CD8-positive, alpha-beta memory T cell (primary cell): ENCODE measurements at regions not wholly inside any gene's neighbourhood (a gene's known extent, or its start where the extent isn't known, plus 50 kb on each side); places are given as distances from the start of the nearest gene placed in this dataset.
A peak's percentile ranks its signal among the peaks of the same experiment; 100 is the strongest.

ENCODE experiments used
- CTCF ChIA-PET: fragments of 350-600 bp; sonication (Branson Sonifier 250); formaldehyde crosslinking; loops from one replicate; lab custom pipeline; 2021; ENCODE audit warnings: antibody characterized with exemption; lab: Charles Lee
- POLR2A ChIA-PET: fragments of 350-600 bp; sonication (Branson Sonifier 250); formaldehyde crosslinking; loops from one replicate; lab custom pipeline; 2021; ENCODE audit warnings: antibody characterized with exemption; lab: Charles Lee
- DNase-seq, 5 donors: peaks; one replicate each; pipeline versions ENCODE4 v3.0.0 to v3.0.0-alpha.2; 2020 to 2022; ENCODE audit warnings: mixed read lengths in 1 of 5
- H3K27ac ChIP-seq: one replicate; pipeline ENCODE4 v1.7.0; 2013; ENCODE audit warnings: low read depth, mild to moderate bottlenecking, low read length, moderate library complexity
- H3K27me3 ChIP-seq: 2 replicates; pipeline ENCODE4 v1.7.0; 2013; ENCODE audit warnings: low read length, mild to moderate bottlenecking; ENCODE audit not compliant: insufficient read depth, poor library complexity, severe bottlenecking
- H3K36me3 ChIP-seq: 2 replicates; pipeline ENCODE4 v1.7.0; 2013; ENCODE audit warnings: mild to moderate bottlenecking, low read length, moderate library complexity; ENCODE audit not compliant: insufficient read depth
- H3K4me1 ChIP-seq: 2 replicates; pipeline ENCODE4 v1.7.0; 2013; ENCODE audit warnings: mild to moderate bottlenecking, low read length, moderate library complexity; ENCODE audit not compliant: insufficient read depth
- H3K4me3 ChIP-seq: 2 replicates; pipeline ENCODE4 v1.7.0; 2013; ENCODE audit warnings: mild to moderate bottlenecking, low read length
- H3K9me3 ChIP-seq: 2 replicates; pipeline ENCODE4 v1.7.0; 2013; ENCODE audit warnings: mild to moderate bottlenecking, low read length
- H3K27ac Mint-ChIP-seq, 8 donors: one replicate each; pipeline ENCODE4 v1.8.0; 2020 to 2021; ENCODE audit warnings: mixed read lengths in 8 of 8, mild to moderate bottlenecking in 6 of 8, inconsistent platforms in 3 of 8, moderate library complexity in 3 of 8
- H3K27me3 Mint-ChIP-seq, 2 donors: one replicate each; pipeline ENCODE4 v1.8.0; 2020 to 2021; ENCODE audit warnings: mixed read lengths in 2 of 2, mild to moderate bottlenecking in 1 of 2, moderate library complexity in 1 of 2
- H3K36me3 Mint-ChIP-seq, 3 donors: one replicate each; pipeline ENCODE4 v1.8.0; 2020 to 2021; ENCODE audit warnings: mixed read lengths in 3 of 3, inconsistent platforms in 1 of 3, mild to moderate bottlenecking in 1 of 3
- H3K4me1 Mint-ChIP-seq, 3 donors: one replicate each; pipeline ENCODE4 v1.8.0; 2020 to 2021; ENCODE audit warnings: mixed read lengths in 3 of 3, inconsistent platforms in 1 of 3, mild to moderate bottlenecking in 1 of 3
- H3K4me3 Mint-ChIP-seq, 7 donors: one replicate each; pipeline ENCODE4 v1.8.0; 2020 to 2021; ENCODE audit warnings: mixed read lengths in 7 of 7, mild to moderate bottlenecking in 6 of 7, moderate library complexity in 4 of 7, inconsistent platforms in 2 of 7
- H3K9me3 Mint-ChIP-seq, 5 donors: one replicate each; pipeline ENCODE4 v1.8.0; 2020 to 2022; ENCODE audit warnings: mixed read lengths in 5 of 5, mild to moderate bottlenecking in 3 of 5, moderate library complexity in 2 of 5, inconsistent platforms in 1 of 5

DNA sequence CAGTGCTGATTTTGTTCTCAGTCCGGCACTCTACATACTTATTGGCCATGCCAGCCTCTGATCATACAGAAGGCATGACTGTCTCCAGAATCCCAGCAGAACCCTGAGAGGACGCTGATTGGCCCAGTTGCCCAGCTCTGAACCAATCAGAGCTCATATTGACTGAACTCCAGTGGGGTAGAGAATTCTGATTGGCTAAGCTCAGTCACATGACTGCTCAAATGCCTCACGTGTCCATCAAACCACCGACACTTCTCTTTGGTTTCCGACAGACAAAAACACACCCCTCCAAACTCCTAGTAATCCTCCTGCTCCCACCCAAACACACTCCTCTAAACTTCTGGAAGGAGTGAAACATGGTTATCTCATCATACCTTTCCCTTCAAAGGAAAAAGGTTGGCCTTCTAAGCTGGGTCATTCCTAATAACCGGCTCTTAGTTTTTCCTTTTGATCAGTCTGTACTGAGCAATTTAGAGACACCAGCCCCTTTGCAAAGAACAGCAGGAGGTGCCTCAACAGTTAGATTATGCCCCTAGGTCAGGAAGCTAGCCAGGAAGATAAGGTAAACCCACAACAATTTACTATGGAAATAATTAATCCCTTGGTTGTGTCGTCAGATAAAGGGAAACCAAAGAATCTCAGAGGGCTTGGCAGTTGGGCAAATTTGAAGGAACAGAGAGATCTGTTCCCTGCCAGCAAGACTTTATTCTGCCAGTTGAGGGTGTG, 187.8 kb downstream of the TLE3 start:
- Histone ChIP-seq H3K27ac (no peak overlapping the region), H3K4me1 (no peaks in the 10 kb centered on the region), H3K9me3 (no peaks in the 10 kb centered on the region), H3K27me3 (no peaks in the 10 kb centered on the region), H3K4me3 (no peak overlapping the region), H3K36me3 (no peaks in the 10 kb centered on the region)
- Mint-ChIP-seq H3K4me1 (no peaks in the 10 kb centered on the region), H3K27me3 (no peaks in the 10 kb centered on the region), H3K36me3 (no peaks in the 10 kb centered on the region), H3K4me3 (no peak overlapping the region), H3K9me3 (no peaks in the 10 kb centered on the region), H3K27ac (no peak overlapping the region)
- POLR2A ChIA-PET: no interaction called here
- CTCF ChIA-PET: no interaction called here
- no peak for DNase-seq

DNA sequence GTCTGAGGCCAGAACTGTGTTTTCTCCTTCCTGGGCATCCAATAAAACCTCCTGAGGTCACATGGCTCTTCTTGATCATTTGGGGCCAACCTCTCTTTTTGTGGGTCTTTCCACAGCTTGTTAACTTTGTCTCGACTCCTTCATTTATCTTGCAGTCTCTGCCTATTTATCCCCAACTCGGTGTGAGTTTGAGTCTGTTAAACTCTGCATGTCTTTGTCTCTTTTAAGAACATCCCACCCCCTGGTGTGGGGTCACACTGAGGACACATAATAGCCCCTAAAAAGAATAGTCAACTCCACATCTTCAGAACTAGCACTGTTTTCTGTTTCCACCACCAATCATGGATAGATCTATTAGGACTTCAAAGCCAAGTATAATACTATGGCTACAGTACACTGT, 187.2 kb downstream of the TLE3 start:
- Mint-ChIP-seq H3K27me3 (no peaks in the 10 kb centered on the region), H3K27ac (no peak overlapping the region), H3K4me1 (no peaks in the 10 kb centered on the region), H3K9me3 (no peaks in the 10 kb centered on the region), H3K4me3 (no peak overlapping the region), H3K36me3 (no peaks in the 10 kb centered on the region)
- Histone ChIP-seq H3K36me3 (no peaks in the 10 kb centered on the region), H3K4me3 (no peak overlapping the region), H3K4me1 (no peaks in the 10 kb centered on the region), H3K9me3 (no peaks in the 10 kb centered on the region), H3K27ac (no peak overlapping the region), H3K27me3 (no peaks in the 10 kb centered on the region)
- POLR2A ChIA-PET: no interaction called here
- no peak for DNase-seq
- CTCF ChIA-PET: no interaction called here

DNA sequence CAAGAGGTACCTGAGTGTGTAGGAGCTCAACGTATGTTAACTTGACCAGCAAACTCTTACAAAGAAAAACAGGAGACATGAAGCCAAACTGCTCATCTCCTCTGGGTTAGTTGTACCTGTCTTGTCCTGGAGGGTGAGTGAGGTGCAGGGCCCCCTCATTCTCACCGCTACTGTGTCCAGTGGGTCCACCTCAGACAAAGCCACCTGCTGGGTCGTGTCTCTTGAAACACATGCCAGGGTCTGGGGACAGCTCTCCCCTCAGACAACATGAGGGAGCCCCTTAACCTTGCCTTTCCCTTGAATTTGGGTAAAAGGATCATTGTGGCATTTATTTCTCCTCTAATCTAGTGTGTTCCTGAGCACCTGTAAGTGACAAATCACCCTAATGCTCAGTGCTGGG, 185.6 kb downstream of the TLE3 start:
- Mint-ChIP-seq H3K27me3 (no peaks in the 10 kb centered on the region), H3K36me3 (no peaks in the 10 kb centered on the region), H3K4me1 (no peaks in the 10 kb centered on the region), H3K9me3 (no peaks in the 10 kb centered on the region), H3K4me3 (no peak overlapping the region), H3K27ac (no peak overlapping the region)
- no peak overlapping the region for H3K27ac ChIP-seq
- ChIA-PET CTCF (interaction anchor here (0.8 kb wide), 1 partner anchor 10 kb away, joined by 3 read pairs; no protein-coding TSS in a partner anchor), POLR2A (no interaction called here)
- no peak overlapping the region for H3K4me3 ChIP-seq
- no peaks in the 10 kb centered on the region for H3K27me3 ChIP-seq
- no peaks in the 10 kb centered on the region for H3K4me1 ChIP-seq
- H3K9me3 ChIP-seq: no peaks in the 10 kb centered on the region
- H3K36me3 ChIP-seq: no peaks in the 10 kb centered on the region
- DNase-seq: no peak

DNA sequence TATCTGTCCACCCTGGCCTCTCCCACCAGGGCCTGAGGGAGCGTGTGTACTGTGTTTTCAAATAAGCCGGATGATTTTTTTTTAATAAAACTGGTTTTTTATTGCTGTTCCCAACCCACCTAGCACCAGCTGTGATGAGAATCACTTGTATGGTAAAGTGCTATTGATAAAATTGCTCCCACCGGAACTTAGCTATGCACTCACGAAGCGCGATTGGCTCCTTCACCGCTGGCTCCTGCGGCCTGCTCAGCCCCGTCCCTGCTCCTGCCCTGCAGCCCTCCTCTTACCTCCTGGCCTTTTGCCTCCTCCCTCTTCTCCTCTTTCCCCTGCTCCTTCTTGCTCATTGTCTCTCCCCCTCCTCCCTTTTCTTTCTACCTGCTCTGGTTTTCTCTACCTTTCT, 183.7 kb downstream of the TLE3 start:
- Mint-ChIP-seq H3K27ac (no peak overlapping the region), H3K4me3 (no peak overlapping the region), H3K36me3 (no peaks in the 10 kb centered on the region), H3K9me3 (no peaks in the 10 kb centered on the region), H3K4me1 (no peaks in the 10 kb centered on the region), H3K27me3 (peaks cover 0 to 1% of the 10 kb centered on the region in 2 donors)
- Histone ChIP-seq H3K36me3 (no peaks in the 10 kb centered on the region), H3K4me3 (no peak overlapping the region), H3K27me3 (no peaks in the 10 kb centered on the region), H3K27ac (no peak overlapping the region), H3K4me1 (no peaks in the 10 kb centered on the region), H3K9me3 (no peaks in the 10 kb centered on the region)
- POLR2A ChIA-PET: no interaction called here
- DNase-seq: no peak
- CTCF ChIA-PET: no interaction called here

DNA sequence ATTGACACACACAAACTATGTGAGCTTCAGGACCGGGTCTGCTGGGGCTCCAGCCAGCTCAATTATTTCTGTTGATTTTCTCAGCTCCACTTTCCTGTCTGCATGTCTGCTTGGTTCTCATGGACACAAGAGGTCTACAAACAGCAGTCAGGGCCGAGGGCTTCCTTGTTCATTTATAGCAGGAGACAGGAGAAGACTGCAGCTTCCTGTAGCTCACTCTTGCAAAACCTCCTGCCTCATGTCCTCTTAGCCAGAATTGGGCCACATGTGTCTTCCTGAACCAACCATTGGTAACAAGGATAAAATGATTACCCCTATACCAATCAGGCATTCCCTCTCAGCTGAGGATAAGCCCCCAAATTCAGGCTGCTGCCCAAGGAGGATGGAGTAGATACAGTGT, 182.8 kb downstream of the TLE3 start:
- POLR2A ChIA-PET: no interaction called here
- no peak overlapping the region for H3K27ac ChIP-seq
- H3K4me3 ChIP-seq: no peak overlapping the region
- DNase-seq: no peak
- peaks cover 0 to 1% of the 10 kb centered on the region in 2 donors for H3K27me3 Mint-ChIP-seq
- no peaks in the 10 kb centered on the region for H3K4me1 Mint-ChIP-seq
- no peak overlapping the region for H3K4me3 Mint-ChIP-seq
- H3K9me3 ChIP-seq: no peaks in the 10 kb centered on the region
- no peaks in the 10 kb centered on the region for H3K9me3 Mint-ChIP-seq
- H3K27me3 ChIP-seq: no peaks in the 10 kb centered on the region
- H3K36me3 Mint-ChIP-seq: no peaks in the 10 kb centered on the region
- H3K4me1 ChIP-seq: no peaks in the 10 kb centered on the region
- no peaks in the 10 kb centered on the region for H3K36me3 ChIP-seq
- CTCF ChIA-PET: no interaction called here
- H3K27ac Mint-ChIP-seq: no peak overlapping the region

DNA sequence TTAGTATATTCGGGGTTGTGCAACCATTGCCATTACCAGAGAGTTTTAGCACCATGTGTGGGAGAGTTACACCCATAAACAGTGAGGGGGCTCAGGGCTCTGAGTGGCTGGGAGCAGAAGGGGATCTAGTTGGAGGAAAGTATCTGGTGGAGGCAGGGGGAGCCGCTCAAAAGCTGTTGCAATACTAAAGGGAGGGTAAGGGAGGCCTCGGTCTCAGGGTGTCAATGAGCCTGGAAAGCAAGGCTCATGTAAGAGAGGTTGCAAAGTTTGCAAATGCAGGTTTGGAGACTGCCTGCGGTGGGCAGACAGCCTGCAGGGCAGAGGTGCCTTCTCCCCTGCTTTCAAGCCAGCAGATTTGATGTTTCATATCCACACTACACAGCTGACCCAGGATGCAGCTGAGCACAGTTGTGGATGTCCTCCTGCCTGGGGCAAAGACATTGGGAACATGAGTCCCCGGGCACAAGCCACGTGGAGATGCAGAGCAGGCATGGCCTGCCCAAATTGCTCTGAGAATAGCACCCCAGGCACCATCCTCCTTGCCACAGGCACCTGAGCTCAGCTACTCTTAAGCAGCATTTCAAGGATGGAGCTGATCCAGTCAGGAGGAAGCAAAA, 181.4 kb downstream of the TLE3 start:
- Histone ChIP-seq H3K9me3 (no peaks in the 10 kb centered on the region), H3K36me3 (no peaks in the 10 kb centered on the region), H3K4me3 (no peak overlapping the region), H3K27me3 (no peaks in the 10 kb centered on the region), H3K27ac (no peak overlapping the region), H3K4me1 (no peaks in the 10 kb centered on the region)
- no peaks in the 10 kb centered on the region for H3K4me1 Mint-ChIP-seq
- H3K9me3 Mint-ChIP-seq: no peaks in the 10 kb centered on the region
- POLR2A ChIA-PET: no interaction called here
- DNase-seq: no peak
- H3K27me3 Mint-ChIP-seq: peaks cover 0 to 1% of the 10 kb centered on the region in 2 donors
- H3K27ac Mint-ChIP-seq: peak overlapping the region in 1 of 8 donors; percentile 50
- CTCF ChIA-PET: no interaction called here
- H3K36me3 Mint-ChIP-seq: no peaks in the 10 kb centered on the region
- H3K4me3 Mint-ChIP-seq: no peak overlapping the region

DNA sequence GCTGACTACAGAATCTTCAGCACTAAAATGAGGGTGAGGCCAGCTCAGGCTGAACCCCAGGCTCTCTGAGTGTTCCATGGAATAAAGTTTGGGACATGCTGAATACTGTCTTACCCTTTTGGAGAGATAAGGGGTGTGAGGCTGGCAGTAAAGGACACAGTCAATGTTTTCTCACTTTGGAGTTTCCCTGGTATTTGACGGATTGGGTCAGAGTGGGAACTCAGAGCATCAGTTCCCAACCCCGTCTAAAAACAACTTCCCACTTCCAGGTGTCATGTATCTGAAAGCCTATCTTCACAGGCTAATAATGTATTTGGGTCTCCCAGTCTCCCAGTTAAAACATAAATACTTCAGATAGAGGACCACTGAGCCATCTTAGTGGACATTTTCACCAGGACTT, 180.7 kb downstream of the TLE3 start:
- Histone ChIP-seq H3K4me1 (no peaks in the 10 kb centered on the region), H3K27me3 (no peaks in the 10 kb centered on the region), H3K36me3 (no peaks in the 10 kb centered on the region), H3K27ac (no peak overlapping the region), H3K4me3 (no peak overlapping the region), H3K9me3 (no peaks in the 10 kb centered on the region)
- H3K27me3 Mint-ChIP-seq: peaks cover 0 to 1% of the 10 kb centered on the region in 2 donors
- ChIA-PET POLR2A (no interaction called here), CTCF (no interaction called here)
- H3K36me3 Mint-ChIP-seq: no peaks in the 10 kb centered on the region
- no peaks in the 10 kb centered on the region for H3K4me1 Mint-ChIP-seq
- H3K27ac Mint-ChIP-seq: no peak overlapping the region
- no peaks in the 10 kb centered on the region for H3K9me3 Mint-ChIP-seq
- no peak overlapping the region for H3K4me3 Mint-ChIP-seq
- DNase-seq: no peak

DNA sequence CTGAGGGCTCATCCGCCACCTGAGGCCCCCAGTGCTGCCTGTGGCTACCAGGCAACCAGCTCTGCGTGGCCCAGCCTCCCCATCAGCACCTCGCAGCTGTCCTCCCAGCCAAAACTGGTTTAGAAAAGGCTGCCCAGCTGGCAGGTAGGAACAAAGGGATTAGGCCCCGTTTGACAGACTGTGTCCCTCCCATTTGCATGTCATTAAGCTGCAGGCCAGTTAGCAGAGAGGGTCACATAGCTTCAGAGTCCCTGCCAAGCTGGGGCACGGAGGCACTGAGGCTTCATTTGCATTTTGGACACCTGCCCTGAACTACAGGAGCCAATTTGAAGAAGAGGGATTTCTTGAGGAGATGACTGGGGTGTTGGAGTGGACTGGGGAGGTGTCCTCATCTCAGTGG, 177.9 kb downstream of the TLE3 start:
- Histone ChIP-seq H3K27ac (no peak overlapping the region), H3K27me3 (no peaks in the 10 kb centered on the region), H3K36me3 (no peaks in the 10 kb centered on the region), H3K4me3 (no peak overlapping the region), H3K9me3 (peaks cover 5% of the 10 kb centered on the region), H3K4me1 (no peaks in the 10 kb centered on the region)
- H3K9me3 Mint-ChIP-seq: peaks cover 4 to 11% (median 8%) of the 10 kb centered on the region in 5 donors
- DNase-seq: no peak
- POLR2A ChIA-PET: no interaction called here
- peaks cover 0 to 7% (median 2%) of the 10 kb centered on the region in 3 donors for H3K36me3 Mint-ChIP-seq
- no peak overlapping the region for H3K27ac Mint-ChIP-seq
- no peaks in the 10 kb centered on the region for H3K4me1 Mint-ChIP-seq
- CTCF ChIA-PET: no interaction called here
- no peak overlapping the region for H3K4me3 Mint-ChIP-seq
- peaks cover 0 to 5% of the 10 kb centered on the region in 2 donors for H3K27me3 Mint-ChIP-seq
